22Rv1 (cell line): ENCODE measurements at regions not wholly inside any gene's neighbourhood (a gene's known extent, or its start where the extent isn't known, plus 50 kb on each side); places are given as distances from the start of the nearest gene placed in this dataset.

Source experiments
- CTCF ChIP-seq: fragments of 450-650 bp; IDR thresholded peaks from 2 replicates; pipeline ENCODE4 v1.5.1; 2017; ENCODE audit warnings: mild to moderate bottlenecking
- ZFX ChIP-seq: fragments of 450-650 bp; IDR thresholded peaks from 2 replicates; pipeline ENCODE4 v1.6.1; 2017; ENCODE audit warnings: antibody characterized with exemption, borderline replicate concordance

- TF ChIP-seq CTCF (no peak), ZFX (no peak)
These were observed 71.4 kb upstream of the CELF4 start for GRCh38 chr18:37636831-37637477.
